ENCODE measurements at regions not wholly inside any gene's neighbourhood (a gene's known extent, or its start where the extent isn't known, plus 50 kb on each side); places are given as distances from the start of the nearest gene placed in this dataset.

DNA sequence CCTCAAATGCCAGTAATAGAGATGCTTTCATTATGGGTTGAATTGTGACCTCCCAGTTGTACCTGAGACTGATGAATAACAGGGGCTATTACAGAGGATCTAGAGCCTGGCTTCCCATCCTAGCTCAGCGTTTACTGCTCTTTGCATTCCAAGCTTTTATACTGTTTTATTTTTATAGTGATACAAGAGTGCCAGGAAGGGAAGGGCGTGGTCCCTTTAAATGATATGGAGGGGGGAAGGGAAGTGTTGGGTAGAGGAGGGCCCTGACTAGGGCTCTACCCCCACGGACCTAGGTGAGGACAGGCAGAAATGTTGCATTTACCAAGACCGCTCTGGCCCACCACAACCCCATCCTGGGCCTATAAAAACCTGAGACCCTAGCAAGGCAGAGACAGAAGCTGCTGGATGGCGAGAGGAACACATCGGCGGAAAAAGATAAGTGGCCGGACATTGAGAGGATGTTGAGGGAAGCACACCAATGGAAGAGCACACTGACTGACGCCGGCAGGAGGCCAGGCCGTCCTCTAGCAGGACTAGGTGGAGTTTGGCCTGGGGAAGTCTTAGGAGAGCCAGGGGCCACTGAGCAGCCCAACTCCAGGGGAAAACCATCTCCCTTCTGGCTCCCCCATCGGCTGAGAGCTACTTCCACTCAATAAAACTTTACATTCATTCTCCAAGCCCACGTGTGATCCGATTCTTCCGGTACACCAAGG, 1025.9 kb downstream of the TTLL7 start (continued):
- TF ChIP-seq, protein P1, sequence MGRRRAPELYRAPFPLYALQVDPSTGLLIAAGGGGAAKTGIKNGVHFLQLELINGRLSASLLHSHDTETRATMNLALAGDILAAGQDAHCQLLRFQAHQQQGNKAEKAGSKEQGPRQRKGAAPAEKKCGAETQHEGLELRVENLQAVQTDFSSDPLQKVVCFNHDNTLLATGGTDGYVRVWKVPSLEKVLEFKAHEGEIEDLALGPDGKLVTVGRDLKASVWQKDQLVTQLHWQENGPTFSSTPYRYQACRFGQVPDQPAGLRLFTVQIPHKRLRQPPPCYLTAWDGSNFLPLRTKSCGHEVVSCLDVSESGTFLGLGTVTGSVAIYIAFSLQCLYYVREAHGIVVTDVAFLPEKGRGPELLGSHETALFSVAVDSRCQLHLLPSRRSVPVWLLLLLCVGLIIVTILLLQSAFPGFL (CRISPR knock-in tag; IDR thresholded peaks at IDR 0.05; ENCODE audit: borderline replicate concordance), result no peak
- TF ChIP-seq NR1H2 (CRISPR knock-in tag; IDR thresholded peaks at IDR 0.05) (no peak), ZNF396 (CRISPR knock-in tag; IDR thresholded peaks at IDR 0.05; ENCODE audit: borderline replicate concordance) (no peak), ATF1 (CRISPR knock-in tag; IDR thresholded peaks at IDR 0.05) (no peak)
- TF ChIP-seq, protein P2, sequence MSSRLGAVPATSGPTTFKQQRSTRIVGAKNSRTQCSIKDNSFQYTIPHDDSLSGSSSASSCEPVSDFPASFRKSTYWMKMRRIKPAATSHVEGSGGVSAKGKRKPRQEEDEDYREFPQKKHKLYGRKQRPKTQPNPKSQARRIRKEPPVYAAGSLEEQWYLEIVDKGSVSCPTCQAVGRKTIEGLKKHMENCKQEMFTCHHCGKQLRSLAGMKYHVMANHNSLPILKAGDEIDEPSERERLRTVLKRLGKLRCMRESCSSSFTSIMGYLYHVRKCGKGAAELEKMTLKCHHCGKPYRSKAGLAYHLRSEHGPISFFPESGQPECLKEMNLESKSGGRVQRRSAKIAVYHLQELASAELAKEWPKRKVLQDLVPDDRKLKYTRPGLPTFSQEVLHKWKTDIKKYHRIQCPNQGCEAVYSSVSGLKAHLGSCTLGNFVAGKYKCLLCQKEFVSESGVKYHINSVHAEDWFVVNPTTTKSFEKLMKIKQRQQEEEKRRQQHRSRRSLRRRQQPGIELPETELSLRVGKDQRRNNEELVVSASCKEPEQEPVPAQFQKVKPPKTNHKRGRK (CRISPR knock-in tag; IDR thresholded peaks at IDR 0.05; ENCODE audit: borderline replicate concordance), result no peak

DNA sequence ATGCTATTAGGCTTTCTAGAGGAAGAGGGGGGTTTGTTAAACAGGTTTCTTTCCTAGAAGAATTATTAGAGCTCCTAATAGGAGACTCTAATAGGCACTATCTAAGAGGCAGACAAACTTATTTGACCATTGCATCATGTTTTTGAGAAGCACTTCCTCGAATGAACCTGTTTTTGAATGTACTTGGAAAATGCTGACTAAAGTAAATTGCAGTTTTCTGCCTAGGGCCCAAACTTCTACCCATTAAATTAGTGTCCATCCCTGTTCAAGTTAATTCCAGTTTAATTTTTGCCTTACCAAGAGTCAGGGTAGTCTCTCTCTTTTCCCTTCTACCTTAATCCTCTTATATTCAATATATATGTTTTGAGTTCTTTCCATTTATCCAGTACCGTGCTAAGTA, 1029.6 kb downstream of the TTLL7 start:
- POLR2A ChIA-PET, result no interaction called here
- no peak overlapping the region for H3K27ac Mint-ChIP-seq
- CTCF ChIA-PET, result no interaction called here
- DNase-seq (ENCODE audit: low spot score) (no peak), ATAC-seq (no peak)
- H3K36me3 Mint-ChIP-seq, result no peaks in the 10 kb centered on the region
- no peaks in the 10 kb centered on the region for H3K27me3 Mint-ChIP-seq (ENCODE audit: low read depth)
- H3K9me3 Mint-ChIP-seq, result no peaks in the 10 kb centered on the region; the same call in 1 of the 2 replicates
- TF ChIP-seq, protein P3, sequence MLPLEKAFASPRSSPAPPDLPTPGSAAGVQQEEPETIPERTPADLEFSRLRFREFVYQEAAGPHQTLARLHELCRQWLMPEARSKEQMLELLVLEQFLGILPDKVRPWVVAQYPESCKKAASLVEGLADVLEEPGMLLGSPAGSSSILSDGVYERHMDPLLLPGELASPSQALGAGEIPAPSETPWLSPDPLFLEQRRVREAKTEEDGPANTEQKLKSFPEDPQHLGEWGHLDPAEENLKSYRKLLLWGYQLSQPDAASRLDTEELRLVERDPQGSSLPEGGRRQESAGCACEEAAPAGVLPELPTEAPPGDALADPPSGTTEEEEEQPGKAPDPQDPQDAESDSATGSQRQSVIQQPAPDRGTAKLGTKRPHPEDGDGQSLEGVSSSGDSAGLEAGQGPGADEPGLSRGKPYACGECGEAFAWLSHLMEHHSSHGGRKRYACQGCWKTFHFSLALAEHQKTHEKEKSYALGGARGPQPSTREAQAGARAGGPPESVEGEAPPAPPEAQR (CRISPR knock-in tag; IDR thresholded peaks at IDR 0.05), result no peak
- TF ChIP-seq, protein P4, sequence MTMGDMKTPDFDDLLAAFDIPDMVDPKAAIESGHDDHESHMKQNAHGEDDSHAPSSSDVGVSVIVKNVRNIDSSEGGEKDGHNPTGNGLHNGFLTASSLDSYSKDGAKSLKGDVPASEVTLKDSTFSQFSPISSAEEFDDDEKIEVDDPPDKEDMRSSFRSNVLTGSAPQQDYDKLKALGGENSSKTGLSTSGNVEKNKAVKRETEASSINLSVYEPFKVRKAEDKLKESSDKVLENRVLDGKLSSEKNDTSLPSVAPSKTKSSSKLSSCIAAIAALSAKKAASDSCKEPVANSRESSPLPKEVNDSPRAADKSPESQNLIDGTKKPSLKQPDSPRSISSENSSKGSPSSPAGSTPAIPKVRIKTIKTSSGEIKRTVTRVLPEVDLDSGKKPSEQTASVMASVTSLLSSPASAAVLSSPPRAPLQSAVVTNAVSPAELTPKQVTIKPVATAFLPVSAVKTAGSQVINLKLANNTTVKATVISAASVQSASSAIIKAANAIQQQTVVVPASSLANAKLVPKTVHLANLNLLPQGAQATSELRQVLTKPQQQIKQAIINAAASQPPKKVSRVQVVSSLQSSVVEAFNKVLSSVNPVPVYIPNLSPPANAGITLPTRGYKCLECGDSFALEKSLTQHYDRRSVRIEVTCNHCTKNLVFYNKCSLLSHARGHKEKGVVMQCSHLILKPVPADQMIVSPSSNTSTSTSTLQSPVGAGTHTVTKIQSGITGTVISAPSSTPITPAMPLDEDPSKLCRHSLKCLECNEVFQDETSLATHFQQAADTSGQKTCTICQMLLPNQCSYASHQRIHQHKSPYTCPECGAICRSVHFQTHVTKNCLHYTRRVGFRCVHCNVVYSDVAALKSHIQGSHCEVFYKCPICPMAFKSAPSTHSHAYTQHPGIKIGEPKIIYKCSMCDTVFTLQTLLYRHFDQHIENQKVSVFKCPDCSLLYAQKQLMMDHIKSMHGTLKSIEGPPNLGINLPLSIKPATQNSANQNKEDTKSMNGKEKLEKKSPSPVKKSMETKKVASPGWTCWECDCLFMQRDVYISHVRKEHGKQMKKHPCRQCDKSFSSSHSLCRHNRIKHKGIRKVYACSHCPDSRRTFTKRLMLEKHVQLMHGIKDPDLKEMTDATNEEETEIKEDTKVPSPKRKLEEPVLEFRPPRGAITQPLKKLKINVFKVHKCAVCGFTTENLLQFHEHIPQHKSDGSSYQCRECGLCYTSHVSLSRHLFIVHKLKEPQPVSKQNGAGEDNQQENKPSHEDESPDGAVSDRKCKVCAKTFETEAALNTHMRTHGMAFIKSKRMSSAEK (CRISPR knock-in tag; IDR thresholded peaks at IDR 0.05; ENCODE audit: borderline replicate concordance), result no peak
- TF ChIP-seq ZNF138 (CRISPR knock-in tag; conservative IDR thresholded peaks at IDR 0.05) (no peak), ZNF232 (CRISPR knock-in tag; IDR thresholded peaks at IDR 0.05) (no peak), PRRX2 (CRISPR knock-in tag; IDR thresholded peaks at IDR 0.05) (no peak), NR1H2 (CRISPR knock-in tag; IDR thresholded peaks at IDR 0.05) (no peak)
- TF ChIP-seq, protein P5, sequence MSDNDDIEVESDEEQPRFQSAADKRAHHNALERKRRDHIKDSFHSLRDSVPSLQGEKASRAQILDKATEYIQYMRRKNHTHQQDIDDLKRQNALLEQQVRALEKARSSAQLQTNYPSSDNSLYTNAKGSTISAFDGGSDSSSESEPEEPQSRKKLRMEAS (CRISPR knock-in tag; IDR thresholded peaks at IDR 0.05), result no peak
- TF ChIP-seq, protein P6, sequence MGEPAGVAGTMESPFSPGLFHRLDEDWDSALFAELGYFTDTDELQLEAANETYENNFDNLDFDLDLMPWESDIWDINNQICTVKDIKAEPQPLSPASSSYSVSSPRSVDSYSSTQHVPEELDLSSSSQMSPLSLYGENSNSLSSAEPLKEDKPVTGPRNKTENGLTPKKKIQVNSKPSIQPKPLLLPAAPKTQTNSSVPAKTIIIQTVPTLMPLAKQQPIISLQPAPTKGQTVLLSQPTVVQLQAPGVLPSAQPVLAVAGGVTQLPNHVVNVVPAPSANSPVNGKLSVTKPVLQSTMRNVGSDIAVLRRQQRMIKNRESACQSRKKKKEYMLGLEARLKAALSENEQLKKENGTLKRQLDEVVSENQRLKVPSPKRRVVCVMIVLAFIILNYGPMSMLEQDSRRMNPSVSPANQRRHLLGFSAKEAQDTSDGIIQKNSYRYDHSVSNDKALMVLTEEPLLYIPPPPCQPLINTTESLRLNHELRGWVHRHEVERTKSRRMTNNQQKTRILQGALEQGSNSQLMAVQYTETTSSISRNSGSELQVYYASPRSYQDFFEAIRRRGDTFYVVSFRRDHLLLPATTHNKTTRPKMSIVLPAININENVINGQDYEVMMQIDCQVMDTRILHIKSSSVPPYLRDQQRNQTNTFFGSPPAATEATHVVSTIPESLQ (CRISPR knock-in tag; IDR thresholded peaks at IDR 0.05), result no peak
- H3K4me3 Mint-ChIP-seq, result no peak overlapping the region
- H3K4me1 Mint-ChIP-seq, result peaks cover 10% of the 10 kb centered on the region; the same call in 1 of the 2 replicates
